Fibroblast of mammary gland (primary cell): ENCODE measurements at regions not wholly inside any gene's neighbourhood (a gene's known extent, or its start where the extent isn't known, plus 50 kb on each side); places are given as distances from the start of the nearest gene placed in this dataset.

Experiments
- DNase-seq: peaks from one replicate; pipeline ENCODE4 v3.0.0-alpha.2; 2010; ENCODE audit warnings: low read depth
- H3K4me3 ChIP-seq: 2 replicates; pipeline ENCODE4 v1.5.1; 2011; ENCODE audit warnings: low read depth, mild to moderate bottlenecking, low read length, moderate library complexity; ENCODE audit not compliant: control insufficient read depth
- CTCF ChIP-seq: conservative IDR thresholded peaks from 2 replicates; pipeline ENCODE4 v1.5.1; 2011; ENCODE audit warnings: low read depth, low read length, inconsistent platforms; ENCODE audit not compliant: control insufficient read depth, insufficient read depth

GRCh38 chr16:73434621-73435020, 386.7 kb upstream of the ZFHX3 start:
- DNase-seq = no peak
- TF ChIP-seq CTCF = no peak
- no peak overlapping the region for H3K4me3 ChIP-seq

GRCh38 chr16:73433731-73434307, 385.9 kb upstream of the ZFHX3 start:
- no peak overlapping the region for H3K4me3 ChIP-seq
- no peak for DNase-seq
- TF ChIP-seq CTCF = no peak

- TF ChIP-seq CTCF = no peak
- no peak for DNase-seq
- no peak overlapping the region for H3K4me3 ChIP-seq
Observed at GRCh38 chr16:73432850-73433730, 385.2 kb upstream of the ZFHX3 start.

- no peak overlapping the region for H3K4me3 ChIP-seq
- DNase-seq = no peak
- TF ChIP-seq CTCF = no peak
Observed at GRCh38 chr16:73430138-73430537, 382.2 kb upstream of the ZFHX3 start.

- TF ChIP-seq CTCF = no peak
- H3K4me3 ChIP-seq = no peak overlapping the region
- DNase-seq = no peak
Observed at GRCh38 chr16:73428121-73428520, 380.2 kb upstream of the ZFHX3 start.

- H3K4me3 ChIP-seq = no peak overlapping the region
- no peak for DNase-seq
- TF ChIP-seq CTCF = no peak
Observed at GRCh38 chr16:73427164-73427563, 379.2 kb upstream of the ZFHX3 start.
